RKO (cell line): ENCODE measurements at regions not wholly inside any gene's neighbourhood (a gene's known extent, or its start where the extent isn't known, plus 50 kb on each side); places are given as distances from the start of the nearest gene placed in this dataset.

Experiments used
- DNase-seq: peaks from one replicate; pipeline ENCODE4 v3.0.0-alpha.2; 2016; ENCODE audit warnings: low spot score

DNA sequence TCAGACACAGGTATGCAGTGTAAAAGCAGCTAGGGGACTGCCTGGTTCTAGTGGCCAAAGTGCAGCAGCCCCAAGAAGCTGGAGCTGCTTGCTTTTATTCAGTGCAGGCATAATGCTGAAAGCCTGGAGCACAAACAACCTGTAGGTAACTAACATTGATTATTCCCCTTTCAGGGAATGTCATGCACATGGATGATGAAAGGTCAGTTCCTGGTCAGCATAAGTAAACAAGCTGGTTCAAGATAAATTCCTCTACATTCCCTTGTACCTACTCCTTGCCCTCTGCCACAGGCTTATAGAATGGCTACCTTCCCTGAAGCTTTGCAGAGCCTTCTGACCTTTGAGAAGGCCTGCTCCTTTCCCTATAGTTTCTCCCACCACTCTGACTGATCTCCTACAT lies 1318.5 kb upstream of the ADGRL3 start:
- DNase-seq: no peak

DNA sequence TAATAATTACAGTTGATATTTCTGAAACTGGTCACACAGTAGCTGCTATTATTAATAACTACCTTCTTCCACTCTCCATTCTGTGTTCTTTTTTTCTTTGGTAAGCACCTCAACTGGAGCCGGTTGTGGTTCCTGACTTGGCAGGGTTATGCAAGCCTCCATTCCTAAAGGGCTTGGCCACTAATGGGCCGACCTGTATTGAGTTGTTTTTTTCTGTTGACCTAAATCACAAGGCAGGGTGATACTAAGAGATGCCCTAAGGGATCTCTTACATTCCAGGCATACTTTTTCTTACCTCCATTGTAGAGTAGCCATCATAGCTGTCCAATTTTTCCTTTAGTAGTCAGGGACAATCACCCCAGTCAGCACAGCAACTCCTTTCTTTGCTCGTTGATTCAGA lies 1295.8 kb upstream of the ADGRL3 start:
- no peak for DNase-seq

DNA sequence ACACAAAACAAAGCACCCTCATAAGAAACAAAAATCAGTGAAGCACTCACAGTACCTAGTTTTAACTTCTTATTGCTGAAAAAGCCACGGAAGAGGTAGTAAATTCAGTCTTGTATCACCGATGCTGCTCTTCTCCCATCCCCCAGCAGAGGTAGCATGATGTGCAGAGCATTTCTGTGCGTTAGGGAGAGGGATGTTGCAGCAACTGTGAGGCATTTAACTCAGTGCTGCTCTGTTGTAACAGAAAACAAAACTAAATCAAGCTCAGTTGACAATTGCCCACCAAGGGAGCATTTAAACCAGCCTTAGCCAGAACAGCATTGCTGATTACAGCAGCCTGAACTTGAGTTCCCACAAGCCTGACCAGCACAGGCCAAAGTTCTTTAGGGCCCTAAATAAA lies 1279.7 kb upstream of the ADGRL3 start:
- no peak for DNase-seq

DNA sequence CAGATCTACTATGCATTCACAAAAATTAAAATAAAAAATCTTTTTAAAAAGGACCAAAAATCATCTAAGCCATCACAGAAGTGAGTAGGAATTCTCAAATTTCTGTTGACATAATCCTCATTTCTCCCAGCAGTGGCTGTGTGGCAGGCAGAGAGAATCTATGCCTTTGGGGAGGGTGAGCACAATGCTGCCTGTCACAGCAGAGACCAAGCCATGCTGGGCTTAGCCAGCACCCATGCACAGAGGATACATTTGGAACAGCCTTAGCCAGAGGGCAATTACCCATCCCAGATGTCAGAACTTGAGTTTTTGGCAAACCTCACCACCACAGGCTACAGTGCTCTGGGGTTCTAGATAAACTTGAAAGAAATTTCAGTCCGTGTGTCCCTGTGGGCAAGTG lies 1274.8 kb upstream of the ADGRL3 start:
- no peak for DNase-seq

- DNase-seq: no peak
Measured at GRCh38 chr4:59936566-59936965, 1263.6 kb upstream of the ADGRL3 start.

- no peak for DNase-seq
Measured at GRCh38 chr4:59938166-59938565, 1262.0 kb upstream of the ADGRL3 start.

DNA sequence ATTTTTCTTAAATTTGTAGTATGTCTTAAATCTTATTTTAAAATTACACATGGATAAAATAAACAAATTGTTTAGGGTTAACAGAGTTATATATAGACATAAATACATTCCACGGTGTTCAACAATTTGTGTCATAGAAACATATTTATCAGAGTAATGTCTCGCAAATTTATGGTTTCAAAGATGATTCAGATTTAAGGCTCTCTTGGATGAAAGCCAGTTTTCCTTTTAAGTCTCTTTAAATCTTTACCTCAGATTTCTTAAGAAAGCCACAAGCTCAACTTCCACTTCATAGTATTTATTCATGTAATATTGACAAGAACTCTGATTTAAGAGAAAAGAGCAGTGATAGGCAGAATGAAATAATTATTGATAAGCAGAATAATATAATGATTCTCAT lies 1254.8 kb upstream of the ADGRL3 start:
- DNase-seq: no peak

DNA sequence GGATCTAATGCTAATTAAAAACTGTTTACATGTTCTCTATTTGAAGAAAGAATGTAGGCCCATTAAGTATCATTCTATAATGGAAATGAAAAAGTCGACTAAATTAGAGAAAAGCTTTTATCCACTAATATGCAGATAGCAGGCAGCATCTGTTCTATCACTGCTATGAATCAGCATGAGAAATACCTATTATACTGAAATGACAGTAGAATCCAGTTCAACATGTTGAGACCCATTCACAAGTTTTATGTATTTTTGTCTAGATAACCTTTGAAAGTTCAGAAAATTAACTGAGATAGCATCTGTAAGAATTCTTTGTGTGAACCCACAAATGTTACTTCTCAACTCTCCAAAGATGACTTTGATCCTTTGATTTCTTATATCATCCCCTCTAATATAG lies 1254.4 kb upstream of the ADGRL3 start:
- DNase-seq: no peak

- DNase-seq: no peak
Measured at GRCh38 chr4:59956366-59956765, 1243.8 kb upstream of the ADGRL3 start.

- DNase-seq: no peak
Measured at GRCh38 chr4:59960143-59960542, 1240.0 kb upstream of the ADGRL3 start.

DNA sequence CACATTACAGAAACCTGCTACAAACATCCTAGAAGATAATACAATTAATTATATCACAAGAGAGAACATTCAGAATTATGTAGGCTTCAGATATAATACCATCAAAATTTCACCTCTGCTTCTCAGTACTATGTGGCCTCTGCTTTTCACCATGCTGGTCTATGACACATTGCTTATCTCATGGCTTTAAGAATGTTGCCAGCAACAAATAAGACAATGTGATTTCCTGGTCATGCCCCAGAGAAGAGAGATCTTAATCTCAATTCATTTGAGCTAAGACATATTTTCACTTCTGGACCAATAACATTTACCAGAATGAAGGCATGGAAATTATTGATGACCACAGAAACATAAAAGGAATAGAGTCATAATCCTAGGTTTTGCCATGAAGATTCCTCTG lies 1233.4 kb upstream of the ADGRL3 start:
- DNase-seq: peak; percentile 3

- DNase-seq: no peak
Measured at GRCh38 chr4:59968796-59969195, 1231.3 kb upstream of the ADGRL3 start.

- no peak for DNase-seq
Measured at GRCh38 chr4:59969909-59970308, 1230.2 kb upstream of the ADGRL3 start.

DNA sequence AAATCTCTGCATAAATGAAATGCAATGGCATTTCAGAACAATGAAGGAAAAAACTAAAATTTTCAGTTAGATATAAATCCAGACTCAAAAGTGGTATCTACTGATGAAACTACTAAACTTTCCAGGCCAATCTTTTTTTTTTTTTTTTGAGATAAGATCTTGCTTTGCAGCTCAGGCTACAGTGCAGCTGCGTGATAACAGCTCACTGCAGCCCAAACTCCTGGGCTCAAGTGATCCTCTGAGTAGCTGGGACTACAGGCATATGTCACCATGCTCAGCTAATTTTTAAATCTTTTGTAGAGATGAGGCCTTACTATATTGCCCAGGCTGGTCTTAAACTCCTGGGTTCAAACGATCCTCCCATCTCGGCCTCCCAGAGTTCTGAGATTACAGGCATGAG lies 1228.2 kb upstream of the ADGRL3 start:
- no peak for DNase-seq

GRCh38 chr4:59973492-59973891 lies 1226.6 kb upstream of the ADGRL3 start:
- peak; percentile 31 for DNase-seq

GRCh38 chr4:59979061-59979460 lies 1221.1 kb upstream of the ADGRL3 start:
- no peak for DNase-seq

- DNase-seq: no peak
Measured at GRCh38 chr4:59983852-59984251, 1216.3 kb upstream of the ADGRL3 start.

- peak; percentile 25 for DNase-seq
Measured at GRCh38 chr4:59987289-59987688, 1212.8 kb upstream of the ADGRL3 start.

DNA sequence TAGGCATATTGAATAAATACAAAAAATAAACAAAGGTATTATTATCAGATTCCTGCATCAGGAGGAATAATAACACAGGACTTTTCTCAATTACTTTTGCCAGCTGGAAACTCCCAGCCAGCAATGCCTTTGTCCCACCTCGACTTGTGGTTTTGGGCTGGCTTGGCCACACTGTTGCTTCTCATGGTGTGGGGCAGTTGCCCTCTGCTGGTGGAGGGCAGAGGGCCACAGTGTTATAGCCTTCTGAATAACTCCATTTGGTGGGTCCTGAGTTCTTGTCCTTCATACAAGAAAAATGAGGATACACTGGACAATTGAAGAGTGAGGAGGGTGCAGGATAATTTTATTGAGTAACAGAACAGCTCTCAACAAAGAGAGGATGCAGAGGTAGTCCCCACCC lies 1206.0 kb upstream of the ADGRL3 start:
- peak; percentile 22 for DNase-seq

DNA sequence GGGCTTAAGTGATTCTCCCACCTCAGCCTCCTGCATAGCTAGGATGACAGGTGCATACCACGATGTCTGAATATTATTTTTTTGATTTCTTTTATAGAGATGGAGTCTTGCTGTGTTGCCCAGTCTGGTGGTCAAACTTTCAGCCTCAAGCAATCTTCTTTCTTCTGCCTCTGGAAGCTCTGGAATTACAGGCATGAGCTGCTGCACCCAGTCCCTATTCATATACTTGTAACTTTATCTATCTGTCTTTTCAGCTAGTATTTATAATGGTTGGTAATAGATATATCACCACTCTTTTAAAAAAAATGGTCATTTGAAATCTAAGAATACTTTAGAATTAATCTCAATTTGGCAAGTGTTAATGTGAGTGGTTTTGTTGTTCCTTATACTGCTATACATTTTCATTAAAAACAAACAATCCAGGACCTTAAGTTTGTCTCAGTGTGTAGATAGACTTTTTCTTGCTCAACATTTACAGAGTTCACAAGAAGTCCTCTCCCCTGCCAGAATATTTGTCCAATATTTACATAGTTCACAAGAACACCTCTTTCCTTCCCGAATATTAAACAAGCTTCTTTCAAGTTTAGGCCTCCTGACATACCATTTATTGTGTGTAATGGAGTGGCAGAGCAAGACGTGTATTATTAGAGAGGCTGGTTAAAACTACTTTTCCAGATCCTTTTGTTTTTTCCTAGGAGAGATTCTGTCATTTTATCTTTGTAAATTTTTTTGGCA lies 1197.4 kb upstream of the ADGRL3 start:
- DNase-seq: no peak

DNA sequence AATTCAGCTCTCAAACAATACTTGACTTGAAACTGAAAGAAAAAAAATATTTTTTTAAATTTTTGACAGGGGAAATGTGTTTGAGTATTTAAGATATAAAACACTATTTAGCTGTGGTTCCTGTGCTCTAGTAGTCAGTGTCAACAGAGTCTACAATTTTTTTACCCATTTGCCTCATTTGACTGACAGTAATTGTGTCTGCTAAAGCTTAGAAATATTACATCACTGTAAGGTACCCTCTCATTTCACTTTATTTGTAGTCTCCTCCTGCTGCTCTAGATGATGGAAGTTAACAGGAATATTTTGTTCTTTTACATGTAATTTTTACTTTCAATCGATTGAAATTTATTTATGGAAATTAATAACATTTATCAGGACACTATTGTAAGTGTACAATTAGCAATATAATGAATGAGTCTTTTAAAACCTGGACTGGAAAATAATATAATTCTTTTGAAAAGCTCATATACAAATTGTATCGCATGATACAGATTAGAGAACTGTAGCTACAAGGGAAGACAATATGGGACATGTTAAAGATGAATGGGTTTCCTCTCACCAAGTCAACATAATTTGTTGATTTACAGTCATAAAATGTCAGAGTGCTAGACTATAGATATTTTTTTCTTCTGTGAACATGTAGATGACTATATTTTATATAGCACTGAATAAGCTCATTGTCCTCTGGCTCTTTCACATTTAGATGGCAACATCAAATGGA lies 1186.5 kb upstream of the ADGRL3 start:
- DNase-seq: no peak

- DNase-seq: no peak
Measured at GRCh38 chr4:60016971-60017370, 1183.2 kb upstream of the ADGRL3 start.

DNA sequence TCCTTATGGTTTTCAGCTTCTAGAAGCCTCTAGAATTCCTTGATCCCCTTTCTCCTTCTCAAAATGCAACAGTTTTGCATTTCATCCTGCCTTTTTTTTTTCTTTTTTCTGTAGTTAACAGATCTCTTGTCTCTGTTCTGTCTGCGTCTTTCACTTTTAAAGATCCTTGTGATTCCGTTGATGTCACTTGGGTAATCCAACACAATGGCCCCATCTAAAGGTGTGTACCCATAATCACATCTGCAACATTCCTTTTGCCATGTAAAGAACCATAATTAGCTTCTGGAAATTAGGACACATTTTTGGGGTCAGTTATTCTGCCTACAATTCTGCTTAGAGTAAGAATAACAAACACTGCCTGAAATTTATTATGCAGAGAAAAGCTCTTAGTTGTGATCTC lies 1180.9 kb upstream of the ADGRL3 start:
- DNase-seq: no peak

GRCh38 chr4:60019946-60020345 lies 1180.2 kb upstream of the ADGRL3 start:
- no peak for DNase-seq
